Hepatocyte (in vitro differentiated cells): ENCODE measurements at regions not wholly inside any gene's neighbourhood (a gene's known extent, or its start where the extent isn't known, plus 50 kb on each side); places are given as distances from the start of the nearest gene placed in this dataset.

Source experiments
- DNase-seq: peaks from one replicate; pipeline ENCODE4 v3.0.0-alpha.2; 2016; ENCODE audit warnings: low spot score
- H2AFZ ChIP-seq: fragments of 200-600 bp; sonication (generic); 2 replicates; pipeline ENCODE4 v1.6.0; 2016; ENCODE audit warnings: antibody characterized with exemption, mild to moderate bottlenecking
- H3K27ac ChIP-seq: fragments of 200-600 bp; sonication (generic); 2 replicates; pipeline ENCODE4 v1.5.1; 2016; ENCODE audit warnings: mild to moderate bottlenecking
- H3K27me3 ChIP-seq: fragments of 200-600 bp; sonication (generic); 2 replicates; pipeline ENCODE4 v1.6.1; 2016
- H3K36me3 ChIP-seq: fragments of 200-600 bp; sonication (generic); replicated peaks from 2 replicates; pipeline ENCODE4 v1.5.1; 2016; ENCODE audit warnings: low read depth; ENCODE audit not compliant: insufficient read depth
- H3K4me1 ChIP-seq: fragments of 200-600 bp; sonication (generic); 2 replicates; pipeline ENCODE4 v1.5.1; 2016; ENCODE audit warnings: mild to moderate bottlenecking, moderate library complexity; ENCODE audit not compliant: insufficient read depth
- H3K4me2 ChIP-seq: fragments of 200-600 bp; sonication (generic); 2 replicates; pipeline ENCODE4 v1.6.0; 2016
- H3K4me3 ChIP-seq: fragments of 200-600 bp; sonication (generic); 2 replicates; pipeline ENCODE4 v1.5.1; 2016; ENCODE audit warnings: mild to moderate bottlenecking
- H3K79me2 ChIP-seq: fragments of 200-600 bp; sonication (generic); 2 replicates; pipeline ENCODE4 v1.6.0; 2017; ENCODE audit warnings: mild to moderate bottlenecking
- H3K9me2 ChIP-seq: fragments of 200-600 bp; sonication (generic); replicated peaks from 2 replicates; pipeline ENCODE4 v1.6.0; 2017; ENCODE audit warnings: mild to moderate bottlenecking; ENCODE audit not compliant: insufficient read depth
- H3K9me3 ChIP-seq: fragments of 200-600 bp; sonication (generic); 2 replicates; pipeline ENCODE4 v1.5.1; 2016; ENCODE audit warnings: low read depth, mild to moderate bottlenecking
- H4K20me1 ChIP-seq: fragments of 200-600 bp; sonication (generic); 2 replicates; pipeline ENCODE4 v1.6.0; 2016; ENCODE audit warnings: mild to moderate bottlenecking; ENCODE audit not compliant: insufficient read depth, poor library complexity, severe bottlenecking
- CTCF ChIP-seq: fragments of 200-600 bp; sonication (generic); IDR thresholded peaks from 2 replicates; pipeline ENCODE4 v1.5.1; 2016; ENCODE audit warnings: antibody characterized with exemption, mild to moderate bottlenecking; ENCODE audit not compliant: poor library complexity
- EZH2 ChIP-seq: fragments of 200-600 bp; sonication (generic); IDR thresholded peaks from 2 replicates; pipeline ENCODE4 v1.6.1; 2016; ENCODE audit warnings: antibody characterized with exemption, mild to moderate bottlenecking, borderline replicate concordance
- EZH2phosphoT487 ChIP-seq: fragments of 200-600 bp; sonication (generic); IDR thresholded peaks from one replicate; pipeline ENCODE4 v1.6.1; 2018; ENCODE audit warnings: antibody characterized with exemption, mild to moderate bottlenecking, low read depth, moderate library complexity; ENCODE audit not compliant: unreplicated experiment, severe bottlenecking
- WGBS: methylation state at CpG from one replicate; pipeline ENCODE4 v1.1.6; 2016; ENCODE audit warnings: low lambda C conversion rate; ENCODE audit errors: missing lambda C conversion rate; 5-methylcytosine and 5-hydroxymethylcytosine counted together

GRCh38 chr1:221063651-221064050, 184.4 kb downstream of the HLX start:
- Histone ChIP-seq H3K27me3 (no peaks in the 10 kb centered on the region), H2AFZ (no peak overlapping the region), H4K20me1 (no peaks in the 10 kb centered on the region), H3K9me3 (no peaks in the 10 kb centered on the region), H3K4me1 (no peaks in the 10 kb centered on the region), H3K79me2 (no peaks in the 10 kb centered on the region), H3K27ac (no peak overlapping the region), H3K36me3 (no peaks in the 10 kb centered on the region), H3K4me2 (no peak overlapping the region), H3K9me2 (no peaks in the 10 kb centered on the region), H3K4me3 (no peak overlapping the region)
- TF ChIP-seq EZH2 (no peak), CTCF (no peak), EZH2phosphoT487 (no peak)
- DNase-seq, result no peak

- Histone ChIP-seq H3K4me2 (no peak overlapping the region), H3K27ac (no peak overlapping the region), H3K9me2 (no peaks in the 10 kb centered on the region), H3K79me2 (no peaks in the 10 kb centered on the region), H3K4me1 (no peaks in the 10 kb centered on the region), H4K20me1 (no peaks in the 10 kb centered on the region), H3K4me3 (no peak overlapping the region), H3K36me3 (no peaks in the 10 kb centered on the region), H3K9me3 (no peaks in the 10 kb centered on the region), H3K27me3 (no peaks in the 10 kb centered on the region), H2AFZ (no peak overlapping the region)
- TF ChIP-seq EZH2 (no peak), EZH2phosphoT487 (no peak), CTCF (no peak)
- DNase-seq, result no peak
- WGBS, result 76% methylated on average over 5 of the region's 5 CpGs
Measured at GRCh38 chr1:221066351-221067001, 187.2 kb downstream of the HLX start.

- TF ChIP-seq CTCF (no peak), EZH2 (no peak), EZH2phosphoT487 (no peak)
- H2AFZ ChIP-seq, result no peak overlapping the region
- WGBS, result 54% methylated on average over 2 of the region's 2 CpGs
Measured at GRCh38 chr1:221067721-221068120, 188.5 kb downstream of the HLX start.

More at GRCh38 chr1:221067721-221068120, 188.5 kb downstream of the HLX start:
- H3K27me3 ChIP-seq, result no peaks in the 10 kb centered on the region
- no peaks in the 10 kb centered on the region for H3K9me3 ChIP-seq
- H4K20me1 ChIP-seq, result no peaks in the 10 kb centered on the region
- H3K4me3 ChIP-seq, result no peak overlapping the region
- DNase-seq, result no peak
- no peaks in the 10 kb centered on the region for H3K79me2 ChIP-seq
- H3K4me2 ChIP-seq, result no peak overlapping the region
- H3K27ac ChIP-seq, result no peak overlapping the region
- no peaks in the 10 kb centered on the region for H3K9me2 ChIP-seq
- H3K4me1 ChIP-seq, result no peaks in the 10 kb centered on the region
- H3K36me3 ChIP-seq, result no peaks in the 10 kb centered on the region
